CD4-positive, alpha-beta T cell treated with Interleukin-2 at 100 ng/mL for 4 hours (primary cell): ENCODE measurements at regions not wholly inside any gene's neighbourhood (a gene's known extent, or its start where the extent isn't known, plus 50 kb on each side); places are given as distances from the start of the nearest gene placed in this dataset.
"Not testable (repeated sequence)": the region's sequence is repeated elsewhere in the genome, so short reads cannot be mapped to it uniquely, and the experiment has no call there.

ENCODE experiments used
- DNase-seq: peaks from one replicate; pipeline ENCODE4 v3.0.0-alpha.2; 2020; ENCODE audit warnings: low spot score

DNA sequence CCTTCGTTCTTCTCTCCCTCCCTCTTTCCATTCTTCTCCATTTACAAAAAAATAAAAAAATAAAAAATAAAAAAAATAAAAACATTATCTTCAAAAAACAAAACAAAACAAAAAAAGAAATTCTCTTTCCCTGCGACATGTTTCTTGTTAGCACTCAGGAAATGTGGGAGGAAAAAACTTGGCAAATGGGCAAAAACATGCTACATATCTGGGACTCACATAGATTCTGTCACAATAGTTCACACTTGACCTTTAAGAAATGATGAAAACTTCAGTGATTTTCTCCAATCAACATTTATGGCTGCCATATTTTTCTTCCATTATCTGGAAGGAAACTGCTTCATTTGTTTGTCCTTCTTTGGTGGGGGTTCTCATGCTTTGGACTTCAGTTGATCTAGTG, 109.3 kb downstream of the PRKAB2 start:
- no peak for DNase-seq

DNA sequence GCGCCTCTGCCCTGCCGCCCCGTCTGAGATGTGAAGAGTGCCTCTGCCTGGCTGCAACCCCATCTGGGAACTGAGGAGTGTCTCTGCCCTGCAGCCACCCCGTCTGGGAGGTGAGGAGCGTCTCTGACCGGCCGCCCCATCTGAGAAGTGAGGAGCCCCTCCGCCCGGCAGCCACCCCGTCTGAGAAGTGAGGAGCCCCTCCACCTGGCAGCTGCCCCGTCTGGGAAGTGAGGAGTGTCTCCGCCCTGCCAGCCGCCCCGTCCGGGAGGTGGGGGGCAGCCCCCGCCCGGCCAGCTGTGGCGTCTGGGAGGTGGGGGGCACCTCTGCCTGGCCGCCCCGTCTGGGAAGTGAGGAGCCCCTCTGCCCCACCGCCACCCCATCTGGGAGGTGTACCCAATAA, 110.4 kb downstream of the PRKAB2 start:
- not testable (repeated sequence) for DNase-seq

DNA sequence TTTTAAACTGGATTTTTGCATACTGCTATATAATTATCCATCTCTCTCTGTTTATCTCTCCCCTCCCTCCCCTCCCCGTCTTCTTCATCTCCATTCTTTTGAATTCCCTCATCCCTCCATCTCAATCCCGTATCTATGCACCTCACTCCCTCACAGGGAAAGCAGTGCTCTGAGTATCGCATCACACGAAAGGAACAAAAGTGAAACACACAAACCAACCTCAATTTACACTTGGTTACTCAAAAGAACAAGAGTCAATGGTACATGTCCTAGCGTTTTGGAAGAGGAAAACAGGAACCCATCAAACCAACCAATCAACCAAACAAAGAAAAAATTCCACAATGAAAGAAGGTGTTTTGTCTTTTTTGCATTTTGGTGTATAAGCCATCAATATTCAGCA, 115.1 kb downstream of the NBPF12 start:
- DNase-seq = no peak

DNA sequence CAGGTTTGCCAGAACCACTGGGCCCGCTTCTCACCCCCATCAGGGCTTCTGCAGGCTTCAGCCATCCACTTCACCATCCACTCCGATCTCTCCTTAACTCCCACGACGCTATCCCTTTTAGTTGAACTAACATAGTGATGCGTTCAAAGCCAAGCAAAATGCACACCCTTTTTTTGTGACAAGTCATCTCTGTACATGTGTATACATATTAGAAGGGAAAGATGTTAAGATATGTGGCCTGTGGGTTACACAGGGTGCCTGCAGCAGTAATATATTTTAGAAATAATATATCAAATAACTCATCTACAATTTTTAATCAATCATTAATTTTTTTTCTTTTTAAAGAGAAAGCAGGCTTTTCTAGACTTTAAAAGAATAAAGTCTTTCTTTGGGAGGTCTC, 114.6 kb downstream of the NBPF12 start:
- DNase-seq = no peak

DNA sequence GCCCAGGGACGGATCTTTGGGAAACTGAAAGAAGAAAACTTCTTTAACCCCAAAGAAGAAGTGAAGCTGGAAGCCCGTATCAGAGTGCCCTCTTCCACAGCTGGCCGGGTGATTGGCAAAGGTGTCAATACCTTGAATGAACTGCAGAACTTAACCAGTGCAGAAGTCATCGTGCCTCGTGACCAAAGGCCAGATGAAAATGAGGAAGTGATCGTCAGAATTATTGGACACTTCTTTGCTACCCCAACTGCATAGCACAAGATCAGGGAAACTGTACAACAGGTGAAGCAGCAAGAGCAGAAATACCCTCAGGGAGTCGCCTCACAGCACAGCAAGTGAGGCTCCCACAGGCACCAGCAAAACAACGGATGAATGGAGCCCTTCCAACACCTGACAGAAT, 114.0 kb downstream of the NBPF12 start:
- DNase-seq = no peak

DNA sequence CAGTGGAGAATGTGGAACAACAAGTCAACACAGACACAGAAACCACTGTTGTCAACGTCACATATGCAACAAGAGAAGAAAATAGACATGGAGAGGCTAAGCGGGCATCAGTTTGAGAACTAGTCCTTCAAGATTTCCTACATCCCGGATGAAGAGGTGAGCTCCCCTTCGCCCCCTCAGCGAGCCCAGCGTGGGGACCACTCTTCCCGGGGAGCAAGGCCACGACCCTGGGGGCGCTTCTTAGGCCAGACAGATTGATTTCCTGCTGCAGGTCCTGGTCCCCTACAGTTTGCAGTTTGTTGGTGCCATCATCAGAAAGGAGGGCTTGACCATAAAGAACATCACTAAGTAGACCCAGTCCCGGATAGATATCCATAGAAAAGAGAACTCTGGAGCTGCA, 113.0 kb downstream of the NBPF12 start:
- DNase-seq = no peak

DNA sequence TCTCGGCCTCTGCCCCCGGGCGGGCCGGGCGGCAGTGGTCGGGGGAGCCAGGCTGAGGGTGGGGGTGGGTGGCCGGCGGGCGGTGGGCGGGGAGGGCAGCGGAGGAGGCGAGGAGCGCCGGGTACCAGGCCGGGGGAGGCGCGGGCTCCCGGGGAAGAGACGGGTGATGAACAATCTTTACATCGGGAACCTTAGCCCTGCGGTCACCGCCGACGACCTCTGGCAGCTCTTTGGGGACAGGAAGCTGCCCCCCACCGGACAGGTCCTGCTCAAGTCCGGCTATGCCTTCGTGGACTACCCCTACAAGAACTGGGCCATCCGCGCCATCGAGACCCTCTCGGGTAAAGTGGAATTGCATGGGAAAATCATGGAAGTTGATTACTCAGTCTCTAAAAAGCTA, 112.5 kb downstream of the NBPF12 start:
- no peak for DNase-seq

DNA sequence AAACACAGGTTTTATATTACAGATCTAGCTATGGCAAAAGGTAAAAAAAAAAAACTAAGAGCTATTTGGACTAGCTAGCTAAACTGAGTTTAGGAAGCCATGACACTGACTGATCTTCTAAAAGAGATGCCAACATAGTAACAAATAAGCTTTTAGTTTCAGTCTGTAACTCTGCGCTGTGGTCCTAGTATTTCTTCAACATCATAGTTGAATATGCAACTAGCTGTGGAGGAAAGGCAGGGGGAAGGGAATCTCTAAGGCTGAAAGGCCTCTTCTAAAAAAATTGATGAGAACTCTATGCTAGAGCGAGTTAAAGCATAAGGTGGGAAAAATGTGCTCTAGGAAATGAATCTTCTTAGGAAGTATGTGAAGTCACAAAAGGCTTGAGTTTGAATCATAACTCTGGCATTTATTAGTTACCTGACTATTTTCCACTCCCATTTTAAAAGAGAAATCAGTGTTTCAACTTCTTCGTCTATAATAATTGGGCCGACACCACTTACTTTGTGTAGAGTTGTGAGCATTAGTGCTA, 108.8 kb downstream of the NBPF12 start:
- not testable (repeated sequence) for DNase-seq

DNA sequence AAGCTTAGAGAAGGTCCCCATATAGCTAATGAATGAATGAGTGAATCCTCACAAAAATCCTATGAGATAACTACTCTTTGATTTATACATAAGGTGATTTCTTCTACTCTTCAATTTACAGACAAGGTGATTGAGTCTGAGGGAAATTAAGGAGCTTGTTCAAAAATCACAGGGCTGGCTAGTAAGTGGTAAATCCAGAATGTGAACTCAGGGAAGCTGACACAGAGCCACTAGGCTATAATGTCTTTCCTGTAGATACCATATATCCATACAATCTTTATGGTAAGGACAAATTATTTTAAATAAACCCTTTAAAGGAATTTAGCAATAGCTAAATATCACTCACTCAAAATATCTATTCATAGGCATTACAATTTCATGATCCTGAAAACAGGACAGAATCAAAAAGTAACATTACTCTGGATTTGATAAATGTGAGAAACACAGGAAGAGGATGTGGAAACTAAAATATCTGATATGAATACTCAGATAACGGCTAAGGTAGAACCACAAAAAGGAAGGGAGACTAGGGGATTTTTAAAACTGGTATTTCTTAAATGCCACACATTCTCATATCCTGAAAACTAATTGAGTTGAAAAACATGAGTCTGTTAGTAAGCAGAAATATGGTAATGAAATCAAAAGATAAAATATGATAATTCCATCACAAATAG, 108.2 kb downstream of the NBPF12 start:
- DNase-seq = no peak
